PC-9 (cell line): ENCODE measurements at regions not wholly inside any gene's neighbourhood (a gene's known extent, or its start where the extent isn't known, plus 50 kb on each side); places are given as distances from the start of the nearest gene placed in this dataset.

Experiments used
- EZH2 ChIP-seq: fragments of 200-600 bp; sonication (generic); IDR thresholded peaks from 2 replicates; pipeline ENCODE4 v1.8.0; 2017; ENCODE audit warnings: antibody characterized with exemption, low read depth
- TF ChIP-seq, protein P1 (sequence below): fragments of 200-600 bp; sonication (generic); conservative IDR thresholded peaks from 2 replicates; pipeline ENCODE4 v1.6.1; 2017; ENCODE audit warnings: mixed run types, antibody characterized with exemption, mild to moderate bottlenecking, moderate library complexity

DNA sequence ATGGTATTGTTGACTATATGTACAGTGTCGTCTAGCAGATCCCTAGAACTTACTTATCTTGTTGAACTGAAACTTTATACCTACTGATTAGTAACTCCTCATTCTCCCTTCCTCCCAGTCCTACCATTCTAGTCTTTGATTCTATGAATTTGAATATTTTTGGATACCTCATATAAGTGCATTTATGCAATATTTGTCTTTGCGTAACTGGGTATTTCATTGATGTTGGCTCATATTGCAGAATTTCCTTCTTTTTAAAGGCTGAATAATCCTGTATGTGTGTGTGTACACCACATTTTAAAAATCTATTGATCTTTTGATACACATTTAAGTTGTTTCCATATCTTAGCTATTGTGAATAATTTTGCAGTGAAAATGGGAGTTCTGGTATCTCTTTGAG lies 119.9 kb downstream of the SOX4 start:
- TF ChIP-seq EZH2: no peak
- TF ChIP-seq, protein P1, sequence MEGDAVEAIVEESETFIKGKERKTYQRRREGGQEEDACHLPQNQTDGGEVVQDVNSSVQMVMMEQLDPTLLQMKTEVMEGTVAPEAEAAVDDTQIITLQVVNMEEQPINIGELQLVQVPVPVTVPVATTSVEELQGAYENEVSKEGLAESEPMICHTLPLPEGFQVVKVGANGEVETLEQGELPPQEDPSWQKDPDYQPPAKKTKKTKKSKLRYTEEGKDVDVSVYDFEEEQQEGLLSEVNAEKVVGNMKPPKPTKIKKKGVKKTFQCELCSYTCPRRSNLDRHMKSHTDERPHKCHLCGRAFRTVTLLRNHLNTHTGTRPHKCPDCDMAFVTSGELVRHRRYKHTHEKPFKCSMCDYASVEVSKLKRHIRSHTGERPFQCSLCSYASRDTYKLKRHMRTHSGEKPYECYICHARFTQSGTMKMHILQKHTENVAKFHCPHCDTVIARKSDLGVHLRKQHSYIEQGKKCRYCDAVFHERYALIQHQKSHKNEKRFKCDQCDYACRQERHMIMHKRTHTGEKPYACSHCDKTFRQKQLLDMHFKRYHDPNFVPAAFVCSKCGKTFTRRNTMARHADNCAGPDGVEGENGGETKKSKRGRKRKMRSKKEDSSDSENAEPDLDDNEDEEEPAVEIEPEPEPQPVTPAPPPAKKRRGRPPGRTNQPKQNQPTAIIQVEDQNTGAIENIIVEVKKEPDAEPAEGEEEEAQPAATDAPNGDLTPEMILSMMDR: no peak
